ENCODE measurements at regions not wholly inside any gene's neighbourhood (a gene's known extent, or its start where the extent isn't known, plus 50 kb on each side); places are given as distances from the start of the nearest gene placed in this dataset.

DNA sequence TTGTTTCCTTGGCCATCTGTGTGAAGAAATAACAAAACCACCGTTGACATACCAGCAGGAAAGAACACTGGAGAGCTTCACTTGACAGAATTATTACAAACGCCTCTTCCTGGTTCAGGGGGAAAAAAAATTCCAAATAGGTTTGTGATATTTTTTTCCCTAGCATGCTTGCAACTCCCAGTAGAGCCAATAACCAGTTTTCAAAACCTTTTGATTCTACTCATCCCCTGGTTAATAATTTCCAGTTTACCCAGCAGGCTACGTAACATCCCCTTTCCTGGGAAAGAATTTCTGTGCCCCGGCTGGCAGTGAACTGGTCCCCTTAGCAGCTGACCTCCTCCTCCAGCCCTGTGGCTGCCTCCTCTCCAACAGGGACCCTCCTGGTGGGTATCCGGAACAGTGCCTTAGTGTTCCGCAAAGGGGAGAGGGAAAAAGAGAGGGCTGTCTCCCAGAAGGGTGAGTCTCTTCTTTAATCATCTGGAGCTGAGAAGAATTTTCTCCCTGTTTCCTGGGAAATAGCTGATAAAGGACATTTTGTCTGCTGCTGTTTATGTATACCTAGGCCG, 72.8 kb upstream of the BOD1 start:
- no peak for DNase-seq
- ChIA-PET POLR2A (no interaction called here), CTCF (interaction anchor here (1.3 to 1.4 kb wide), 2 partner anchors 27 to 60 kb away, joined by 3 to 6 read pairs; no protein-coding TSS in a partner anchor)
- H3K4me3 ChIP-seq (ENCODE audit: control insufficient read depth in 1 of 7, extremely low read depth in 1 of 7, insufficient read depth in 4 of 7, low read depth in 2 of 7, low read length in 6 of 7): no peak overlapping the region
- no peak overlapping the region for H3K27ac ChIP-seq (ENCODE audit: insufficient read depth in 1 of 2, low read depth in 1 of 2, low read length in 2 of 2, poor library complexity in 1 of 2, severe bottlenecking in 2 of 2)
- H3K9me3 ChIP-seq (ENCODE audit: control extremely low read depth in 1 of 5, control insufficient read depth in 4 of 5, insufficient read depth in 2 of 5, low read depth in 1 of 5, low read length in 4 of 5): no peaks in the 10 kb centered on the region
- H3K4me1 ChIP-seq (ENCODE audit: control extremely low read depth in 1 of 4, control insufficient read depth in 4 of 4, insufficient read depth in 4 of 4, low read length in 3 of 4): peaks cover 7 to 15% (median 9%) of the 10 kb centered on the region in 4 experiments
- H3K36me3 ChIP-seq (ENCODE audit: control insufficient read depth in 4 of 4, insufficient read depth in 4 of 4, low read length in 3 of 4): no peaks in the 10 kb centered on the region
- no peaks in the 10 kb centered on the region for H3K27me3 ChIP-seq (replicated peaks in 2 of 5; ENCODE audit: control insufficient read depth in 4 of 5, insufficient read depth in 5 of 5, low read length in 4 of 5)
- 46% methylated on average over 2 of the region's 7 CpGs for WGBS (ENCODE audit: insufficient coverage)

GRCh38 chr5:173689737-173690360, 73.4 kb upstream of the BOD1 start:
- no peak overlapping the region for H3K4me3 ChIP-seq (ENCODE audit: control insufficient read depth in 1 of 7, extremely low read depth in 1 of 7, insufficient read depth in 4 of 7, low read depth in 2 of 7, low read length in 6 of 7)
- H3K9me3 ChIP-seq (ENCODE audit: control extremely low read depth in 1 of 5, control insufficient read depth in 4 of 5, insufficient read depth in 2 of 5, low read depth in 1 of 5, low read length in 4 of 5): no peaks in the 10 kb centered on the region
- DNase-seq: peak; percentile 14 to 66 (median 64)
- ChIA-PET POLR2A (no interaction called here), CTCF (interaction anchor here (1.3 to 1.4 kb wide), 2 partner anchors 28 to 61 kb away, joined by 3 to 6 read pairs; no protein-coding TSS in a partner anchor)
- peaks cover 7 to 15% (median 9%) of the 10 kb centered on the region in 4 experiments for H3K4me1 ChIP-seq (ENCODE audit: control extremely low read depth in 1 of 4, control insufficient read depth in 4 of 4, insufficient read depth in 4 of 4, low read length in 3 of 4)
- H3K27me3 ChIP-seq (replicated peaks in 2 of 5; ENCODE audit: control insufficient read depth in 4 of 5, insufficient read depth in 5 of 5, low read length in 4 of 5): no peaks in the 10 kb centered on the region
- 51% methylated on average over 11 of the region's 12 CpGs for WGBS (ENCODE audit: insufficient coverage)
- H3K36me3 ChIP-seq (ENCODE audit: control insufficient read depth in 4 of 4, insufficient read depth in 4 of 4, low read length in 3 of 4): no peaks in the 10 kb centered on the region
- no peak overlapping the region for H3K27ac ChIP-seq (ENCODE audit: insufficient read depth in 1 of 2, low read depth in 1 of 2, low read length in 2 of 2, poor library complexity in 1 of 2, severe bottlenecking in 2 of 2)

GRCh38 chr5:173691931-173692330, 75.5 kb upstream of the BOD1 start:
- H3K4me1 ChIP-seq (ENCODE audit: control extremely low read depth in 1 of 4, control insufficient read depth in 4 of 4, insufficient read depth in 4 of 4, low read length in 3 of 4): peaks cover 7 to 15% (median 9%) of the 10 kb centered on the region in 4 experiments
- H3K27me3 ChIP-seq (replicated peaks in 2 of 5; ENCODE audit: control insufficient read depth in 4 of 5, insufficient read depth in 5 of 5, low read length in 4 of 5): no peaks in the 10 kb centered on the region
- DNase-seq: peak in 1 of 3 donors; percentile 14
- no peaks in the 10 kb centered on the region for H3K9me3 ChIP-seq (ENCODE audit: control extremely low read depth in 1 of 5, control insufficient read depth in 4 of 5, insufficient read depth in 2 of 5, low read depth in 1 of 5, low read length in 4 of 5)
- ChIA-PET POLR2A (no interaction called here), CTCF (no interaction called here)
- H3K36me3 ChIP-seq (ENCODE audit: control insufficient read depth in 4 of 4, insufficient read depth in 4 of 4, low read length in 3 of 4): no peaks in the 10 kb centered on the region
- no peak overlapping the region for H3K27ac ChIP-seq (ENCODE audit: insufficient read depth in 1 of 2, low read depth in 1 of 2, low read length in 2 of 2, poor library complexity in 1 of 2, severe bottlenecking in 2 of 2)
- no peak overlapping the region for H3K4me3 ChIP-seq (ENCODE audit: control insufficient read depth in 1 of 7, extremely low read depth in 1 of 7, insufficient read depth in 4 of 7, low read depth in 2 of 7, low read length in 6 of 7)

DNA sequence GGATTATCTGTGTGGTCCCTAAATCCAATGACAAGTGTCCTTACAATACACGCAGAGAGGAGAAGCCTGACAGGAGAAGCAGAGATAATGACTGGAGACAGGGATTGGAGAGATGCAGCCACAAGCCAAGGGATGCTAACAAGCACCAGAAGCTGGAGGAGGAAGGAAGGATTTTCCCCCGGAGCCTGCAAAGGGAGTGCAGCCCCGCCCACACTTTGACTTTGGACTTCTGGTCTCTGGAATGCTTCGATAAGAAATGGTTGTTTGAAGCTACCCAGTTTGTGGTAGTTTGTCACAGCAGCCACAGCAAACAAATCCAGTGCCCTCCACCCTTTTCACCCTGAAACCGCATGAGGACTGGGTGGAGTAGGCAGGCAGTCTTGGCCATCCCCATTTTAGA, 77.2 kb upstream of the BOD1 start:
- no peak overlapping the region for H3K4me3 ChIP-seq (ENCODE audit: control insufficient read depth in 1 of 7, extremely low read depth in 1 of 7, insufficient read depth in 4 of 7, low read depth in 2 of 7, low read length in 6 of 7)
- no peaks in the 10 kb centered on the region for H3K36me3 ChIP-seq (ENCODE audit: control insufficient read depth in 4 of 4, insufficient read depth in 4 of 4, low read length in 3 of 4)
- H3K27ac ChIP-seq (ENCODE audit: insufficient read depth in 1 of 2, low read depth in 1 of 2, low read length in 2 of 2, poor library complexity in 1 of 2, severe bottlenecking in 2 of 2): no peak overlapping the region
- no peak for DNase-seq
- H3K4me1 ChIP-seq (ENCODE audit: control extremely low read depth in 1 of 4, control insufficient read depth in 4 of 4, insufficient read depth in 4 of 4, low read length in 3 of 4): peaks cover 6 to 14% (median 9%) of the 10 kb centered on the region in 4 experiments
- ChIA-PET CTCF (no interaction called here), POLR2A (no interaction called here)
- WGBS (ENCODE audit: insufficient coverage): 66% methylated on average over 4 of the region's 5 CpGs
- H3K27me3 ChIP-seq (replicated peaks in 2 of 5; ENCODE audit: control insufficient read depth in 4 of 5, insufficient read depth in 5 of 5, low read length in 4 of 5): no peaks in the 10 kb centered on the region
- no peaks in the 10 kb centered on the region for H3K9me3 ChIP-seq (ENCODE audit: control extremely low read depth in 1 of 5, control insufficient read depth in 4 of 5, insufficient read depth in 2 of 5, low read depth in 1 of 5, low read length in 4 of 5)

DNA sequence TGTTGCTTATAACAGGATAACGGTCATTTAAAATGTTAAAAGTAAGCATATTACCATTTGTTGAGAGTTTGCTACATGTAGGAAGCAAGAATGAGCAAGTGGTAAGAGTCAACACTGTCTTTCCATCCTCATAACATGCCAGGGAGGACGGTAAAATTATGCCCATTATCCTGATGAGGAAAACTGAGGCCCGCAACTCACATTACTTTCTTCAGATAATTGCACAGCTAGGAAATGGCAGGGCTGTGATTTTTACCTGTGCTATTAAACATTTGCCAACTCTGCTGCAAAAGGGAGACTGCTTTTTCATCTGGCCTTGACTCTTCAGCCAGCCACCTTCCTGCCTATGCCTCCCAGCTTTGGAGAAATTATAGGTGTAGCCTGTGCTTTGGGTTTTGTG, 79.8 kb upstream of the BOD1 start:
- ChIA-PET POLR2A (no interaction called here), CTCF (interaction anchor here (0.6 kb wide), 1 partner anchor 59 kb away, joined by 3 read pairs; no protein-coding TSS in a partner anchor)
- no CpG with 5 or more reads among the region's 3 CpGs for WGBS (ENCODE audit: insufficient coverage)

GRCh38 chr5:173697931-173698579, 81.6 kb upstream of the BOD1 start:
- Histone ChIP-seq H3K4me1 (ENCODE audit: control extremely low read depth in 1 of 4, control insufficient read depth in 4 of 4, insufficient read depth in 4 of 4, low read length in 3 of 4) (no peaks in the 10 kb centered on the region), H3K27ac (ENCODE audit: insufficient read depth in 1 of 2, low read depth in 1 of 2, low read length in 2 of 2, poor library complexity in 1 of 2, severe bottlenecking in 2 of 2) (no peak overlapping the region), H3K27me3 (replicated peaks in 2 of 5; ENCODE audit: control insufficient read depth in 4 of 5, insufficient read depth in 5 of 5, low read length in 4 of 5) (no peaks in the 10 kb centered on the region), H3K36me3 (ENCODE audit: control insufficient read depth in 4 of 4, insufficient read depth in 4 of 4, low read length in 3 of 4) (no peaks in the 10 kb centered on the region), H3K4me3 (ENCODE audit: control insufficient read depth in 1 of 7, extremely low read depth in 1 of 7, insufficient read depth in 4 of 7, low read depth in 2 of 7, low read length in 6 of 7) (no peak overlapping the region), H3K9me3 (ENCODE audit: control extremely low read depth in 1 of 5, control insufficient read depth in 4 of 5, insufficient read depth in 2 of 5, low read depth in 1 of 5, low read length in 4 of 5) (no peaks in the 10 kb centered on the region)
- no peak for DNase-seq
- ChIA-PET POLR2A (interaction anchor here (0.6 kb wide), 1 partner anchor 92 kb away, joined by 3 read pairs; no protein-coding TSS in a partner anchor), CTCF (no interaction called here)
- WGBS (ENCODE audit: insufficient coverage): 92% methylated on average over 11 of the region's 11 CpGs

More for the DNA sequence above, 79.8 kb upstream of the BOD1 start:
- H3K4me1 ChIP-seq (ENCODE audit: control extremely low read depth in 1 of 4, control insufficient read depth in 4 of 4, insufficient read depth in 4 of 4, low read length in 3 of 4): no peaks in the 10 kb centered on the region
- H3K36me3 ChIP-seq (ENCODE audit: control insufficient read depth in 4 of 4, insufficient read depth in 4 of 4, low read length in 3 of 4): no peaks in the 10 kb centered on the region
- H3K9me3 ChIP-seq (ENCODE audit: control extremely low read depth in 1 of 5, control insufficient read depth in 4 of 5, insufficient read depth in 2 of 5, low read depth in 1 of 5, low read length in 4 of 5): no peaks in the 10 kb centered on the region
- no peak overlapping the region for H3K27ac ChIP-seq (ENCODE audit: insufficient read depth in 1 of 2, low read depth in 1 of 2, low read length in 2 of 2, poor library complexity in 1 of 2, severe bottlenecking in 2 of 2)
- no peak for DNase-seq
- H3K27me3 ChIP-seq (replicated peaks in 2 of 5; ENCODE audit: control insufficient read depth in 4 of 5, insufficient read depth in 5 of 5, low read length in 4 of 5): no peaks in the 10 kb centered on the region
- no peak overlapping the region for H3K4me3 ChIP-seq (ENCODE audit: control insufficient read depth in 1 of 7, extremely low read depth in 1 of 7, insufficient read depth in 4 of 7, low read depth in 2 of 7, low read length in 6 of 7)

GRCh38 chr5:173699966-173700365, 83.5 kb upstream of the BOD1 start:
- Histone ChIP-seq H3K4me3 (ENCODE audit: control insufficient read depth in 1 of 7, extremely low read depth in 1 of 7, insufficient read depth in 4 of 7, low read depth in 2 of 7, low read length in 6 of 7) (no peak overlapping the region), H3K36me3 (ENCODE audit: control insufficient read depth in 4 of 4, insufficient read depth in 4 of 4, low read length in 3 of 4) (no peaks in the 10 kb centered on the region), H3K4me1 (ENCODE audit: control extremely low read depth in 1 of 4, control insufficient read depth in 4 of 4, insufficient read depth in 4 of 4, low read length in 3 of 4) (no peaks in the 10 kb centered on the region), H3K27ac (ENCODE audit: insufficient read depth in 1 of 2, low read depth in 1 of 2, low read length in 2 of 2, poor library complexity in 1 of 2, severe bottlenecking in 2 of 2) (no peak overlapping the region), H3K9me3 (ENCODE audit: control extremely low read depth in 1 of 5, control insufficient read depth in 4 of 5, insufficient read depth in 2 of 5, low read depth in 1 of 5, low read length in 4 of 5) (no peaks in the 10 kb centered on the region), H3K27me3 (replicated peaks in 2 of 5; ENCODE audit: control insufficient read depth in 4 of 5, insufficient read depth in 5 of 5, low read length in 4 of 5) (no peaks in the 10 kb centered on the region)
- POLR2A ChIA-PET: no interaction called here
- WGBS (ENCODE audit: insufficient coverage): 100% methylated on average over 2 of the region's 2 CpGs
- peak in 1 of 3 donors; percentile 22 for DNase-seq
- CTCF ChIA-PET: no interaction called here

Measured in common myeloid progenitor, CD34-positive (primary cell).